Rectal smooth muscle tissue (tissue), 1 donor: ENCODE measurements at regions not wholly inside any gene's neighbourhood (a gene's known extent, or its start where the extent isn't known, plus 50 kb on each side); places are given as distances from the start of the nearest gene placed in this dataset.

ENCODE experiments used
- H3K27ac ChIP-seq: one replicate; pipeline ENCODE4 v1.7.0; 2013; ENCODE audit warnings: low read depth, low read length, inconsistent platforms
- H3K27me3 ChIP-seq: one replicate; pipeline ENCODE4 v1.7.0; 2013; ENCODE audit warnings: low read length; ENCODE audit not compliant: control insufficient read depth, insufficient read depth
- H3K36me3 ChIP-seq: one replicate; pipeline ENCODE4 v1.7.0; 2013; ENCODE audit warnings: low read length; ENCODE audit not compliant: control insufficient read depth, insufficient read depth
- H3K4me1 ChIP-seq: one replicate; pipeline ENCODE4 v1.7.0; 2013; ENCODE audit warnings: low read length; ENCODE audit not compliant: control insufficient read depth, insufficient read depth
- H3K4me3 ChIP-seq: one replicate; pipeline ENCODE4 v1.7.0; 2013; ENCODE audit warnings: low read length
- H3K9ac ChIP-seq: one replicate; pipeline ENCODE4 v1.7.0; 2013; ENCODE audit warnings: low read length

- no peak overlapping the region for H3K27ac ChIP-seq
- H3K4me1 ChIP-seq, result no peaks in the 10 kb centered on the region
- no peak overlapping the region for H3K9ac ChIP-seq
- H3K4me3 ChIP-seq, result no peak overlapping the region
- H3K36me3 ChIP-seq, result no peaks in the 10 kb centered on the region
- no peaks in the 10 kb centered on the region for H3K27me3 ChIP-seq
These were observed 472.8 kb downstream of the CCDC171 start for GRCh38 chr9:16025627-16026026.

GRCh38 chr9:16026886-16027285 is 474.0 kb downstream of the CCDC171 start:
- Histone ChIP-seq H3K36me3 (no peaks in the 10 kb centered on the region), H3K27ac (no peak overlapping the region), H3K4me3 (no peak overlapping the region), H3K4me1 (no peaks in the 10 kb centered on the region), H3K27me3 (no peaks in the 10 kb centered on the region), H3K9ac (no peak overlapping the region)

DNA sequence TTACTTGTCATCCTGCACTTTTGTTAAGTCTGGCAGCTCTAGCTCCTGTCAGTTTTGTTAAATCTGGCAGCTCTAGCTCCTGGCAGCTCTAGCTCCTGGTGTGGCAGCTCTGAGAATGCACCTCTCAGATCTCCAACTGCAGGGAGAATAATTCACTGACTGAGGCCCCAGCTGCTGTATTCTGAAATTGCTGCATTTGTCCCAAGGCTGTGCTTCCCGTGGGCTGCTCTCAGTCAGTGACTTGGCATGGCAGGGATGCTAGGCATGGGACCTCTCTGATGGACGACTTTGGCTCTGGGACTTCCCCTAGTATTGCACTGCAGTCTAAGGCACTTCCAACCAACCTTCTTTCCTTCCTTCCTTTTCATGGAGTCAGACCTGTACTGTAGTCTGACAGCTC is 475.7 kb downstream of the CCDC171 start:
- Histone ChIP-seq H3K4me3 (no peak overlapping the region), H3K9ac (no peak overlapping the region), H3K27ac (no peak overlapping the region), H3K27me3 (no peaks in the 10 kb centered on the region), H3K4me1 (no peaks in the 10 kb centered on the region), H3K36me3 (no peaks in the 10 kb centered on the region)

DNA sequence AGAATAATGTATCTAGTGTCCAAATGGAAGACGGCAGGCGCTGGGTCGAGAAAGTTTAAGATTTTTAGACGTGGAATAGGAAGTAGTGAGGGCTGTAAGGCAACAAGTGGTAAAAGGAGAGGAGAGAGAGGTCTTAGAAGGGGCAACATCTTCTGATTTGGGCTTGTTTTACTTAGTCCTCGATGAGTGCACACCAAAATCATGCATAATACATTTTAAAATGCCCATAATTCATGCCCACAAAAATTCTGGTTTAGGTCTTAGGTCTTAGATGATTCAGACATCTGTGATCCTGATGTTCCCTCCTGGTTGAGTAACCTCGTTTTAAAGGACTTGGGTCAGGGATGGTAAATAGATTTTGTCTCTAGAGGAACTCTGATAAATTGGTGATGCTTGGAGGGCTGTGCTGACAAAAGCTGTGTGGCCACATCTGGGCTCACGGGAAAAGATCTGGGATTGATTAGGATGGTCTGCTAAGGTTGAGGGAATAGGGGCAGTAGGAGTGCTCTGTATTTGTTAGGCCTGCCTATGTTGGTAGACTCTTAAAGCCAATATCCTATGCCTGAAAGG is 476.3 kb downstream of the CCDC171 start:
- H3K9ac ChIP-seq, result no peak overlapping the region
- H3K36me3 ChIP-seq, result no peaks in the 10 kb centered on the region
- no peak overlapping the region for H3K4me3 ChIP-seq
- H3K4me1 ChIP-seq, result no peaks in the 10 kb centered on the region
- H3K27me3 ChIP-seq, result no peaks in the 10 kb centered on the region
- H3K27ac ChIP-seq, result no peak overlapping the region

GRCh38 chr9:16029796-16030363 is 477.0 kb downstream of the CCDC171 start:
- H3K4me3 ChIP-seq, result no peak overlapping the region
- H3K27ac ChIP-seq, result no peak overlapping the region
- H3K4me1 ChIP-seq, result no peaks in the 10 kb centered on the region

DNA sequence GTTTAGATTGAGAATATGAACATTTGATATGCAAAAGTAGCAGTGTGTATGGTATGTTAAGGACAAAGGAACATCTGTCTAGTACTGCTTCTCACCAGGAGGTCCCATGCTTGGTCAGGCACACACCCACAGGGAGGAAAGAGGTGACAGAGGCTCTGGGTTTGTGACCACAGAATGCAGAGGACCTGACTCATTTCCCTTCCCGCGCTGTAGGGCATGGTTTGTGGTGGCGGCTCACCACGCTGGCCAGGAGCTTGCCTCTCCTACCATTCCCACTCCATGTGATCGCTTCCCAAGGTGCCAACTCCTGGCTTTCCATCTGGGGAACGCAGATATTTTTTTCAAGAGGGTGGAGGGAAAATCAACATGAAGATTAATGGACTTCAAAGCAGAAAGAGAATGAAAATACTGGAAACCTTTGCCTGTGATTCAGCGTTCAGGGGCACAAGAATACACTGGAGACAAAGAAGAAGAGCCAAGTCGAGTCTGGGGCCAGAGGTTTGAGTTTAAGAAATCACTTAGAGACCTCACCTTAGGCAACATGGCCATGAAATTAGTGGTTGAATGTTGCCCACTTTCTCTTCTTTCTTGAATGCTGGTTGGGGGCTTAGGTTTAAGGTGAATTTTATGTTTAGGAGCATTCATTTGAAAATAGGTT is 477.8 kb downstream of the CCDC171 start:
- no peak overlapping the region for H3K4me3 ChIP-seq
- H3K9ac ChIP-seq, result no peak overlapping the region
- no peak overlapping the region for H3K27ac ChIP-seq
- no peaks in the 10 kb centered on the region for H3K36me3 ChIP-seq
- no peaks in the 10 kb centered on the region for H3K27me3 ChIP-seq
- no peaks in the 10 kb centered on the region for H3K4me1 ChIP-seq

More at GRCh38 chr9:16029796-16030363, 477.0 kb downstream of the CCDC171 start:
- no peaks in the 10 kb centered on the region for H3K36me3 ChIP-seq
- no peak overlapping the region for H3K9ac ChIP-seq
- H3K27me3 ChIP-seq, result no peaks in the 10 kb centered on the region

DNA sequence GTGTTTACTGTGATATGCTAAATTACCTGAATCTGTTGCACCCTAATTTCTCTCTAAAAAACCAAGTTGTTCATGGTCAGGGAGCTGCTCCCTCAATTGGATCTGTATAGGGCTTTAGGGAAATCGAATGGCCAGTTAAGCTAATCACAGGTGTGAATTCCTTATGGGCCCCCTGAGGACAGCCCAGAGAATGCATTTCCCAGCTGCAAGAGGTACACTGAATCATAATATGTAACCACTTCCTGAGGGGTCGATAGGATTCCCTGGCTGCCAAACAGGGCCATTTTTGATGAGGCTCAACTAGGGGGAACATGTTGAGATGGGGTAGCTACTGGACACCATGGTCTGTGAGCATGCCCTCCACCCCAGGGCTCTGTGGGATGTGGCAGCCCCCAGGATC is 478.6 kb downstream of the CCDC171 start:
- Histone ChIP-seq H3K9ac (no peak overlapping the region), H3K27me3 (no peaks in the 10 kb centered on the region), H3K36me3 (no peaks in the 10 kb centered on the region), H3K27ac (no peak overlapping the region), H3K4me1 (no peaks in the 10 kb centered on the region), H3K4me3 (no peak overlapping the region)

DNA sequence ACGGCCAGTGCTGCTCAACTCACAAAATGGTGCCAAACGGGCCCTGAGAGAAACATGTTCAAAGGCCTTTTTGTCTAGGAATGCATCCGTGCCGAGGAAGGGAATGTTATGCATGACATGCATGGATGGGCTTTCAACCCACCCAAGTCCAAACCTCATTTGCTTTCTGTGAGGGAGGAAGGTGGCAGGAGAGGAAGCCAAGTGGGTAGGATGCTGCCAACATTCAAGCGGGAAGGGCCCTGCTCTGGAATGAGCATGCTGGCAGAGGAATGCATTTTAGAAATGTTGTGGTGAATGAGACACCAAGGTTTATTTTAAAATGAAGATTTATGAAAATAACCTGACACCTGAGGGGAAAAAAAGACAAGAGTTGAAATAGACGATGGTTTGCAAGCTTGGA is 479.1 kb downstream of the CCDC171 start:
- no peaks in the 10 kb centered on the region for H3K36me3 ChIP-seq
- no peak overlapping the region for H3K4me3 ChIP-seq
- no peak overlapping the region for H3K27ac ChIP-seq
- H3K9ac ChIP-seq, result no peak overlapping the region
- no peaks in the 10 kb centered on the region for H3K27me3 ChIP-seq
- no peaks in the 10 kb centered on the region for H3K4me1 ChIP-seq

DNA sequence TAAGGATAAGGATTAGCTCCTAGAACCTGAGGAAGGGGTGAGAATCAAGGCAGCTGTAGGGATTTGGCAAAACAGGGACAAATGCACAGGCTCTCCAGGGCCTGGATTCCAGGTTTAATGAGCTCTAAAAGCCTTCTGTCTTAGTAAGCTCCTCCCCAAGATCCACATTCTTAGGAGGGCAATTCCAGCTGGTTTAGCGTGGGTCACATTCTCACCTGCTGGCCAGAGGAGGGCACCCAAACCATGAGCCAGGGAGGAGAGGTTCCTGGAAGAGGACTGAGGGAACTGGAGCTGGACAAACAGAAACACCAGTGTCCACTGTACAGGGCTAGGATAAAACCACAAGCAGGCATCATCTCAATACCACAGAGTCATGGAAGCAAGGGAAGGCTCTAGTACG is 480.0 kb downstream of the CCDC171 start:
- Histone ChIP-seq H3K36me3 (no peaks in the 10 kb centered on the region), H3K27ac (no peak overlapping the region), H3K9ac (no peak overlapping the region), H3K27me3 (no peaks in the 10 kb centered on the region), H3K4me3 (no peak overlapping the region), H3K4me1 (no peaks in the 10 kb centered on the region)

- Histone ChIP-seq H3K9ac (no peak overlapping the region), H3K27me3 (no peaks in the 10 kb centered on the region), H3K4me3 (no peak overlapping the region), H3K36me3 (no peaks in the 10 kb centered on the region), H3K4me1 (no peaks in the 10 kb centered on the region), H3K27ac (no peak overlapping the region)
These were observed 480.4 kb downstream of the CCDC171 start for GRCh38 chr9:16033253-16033652.

DNA sequence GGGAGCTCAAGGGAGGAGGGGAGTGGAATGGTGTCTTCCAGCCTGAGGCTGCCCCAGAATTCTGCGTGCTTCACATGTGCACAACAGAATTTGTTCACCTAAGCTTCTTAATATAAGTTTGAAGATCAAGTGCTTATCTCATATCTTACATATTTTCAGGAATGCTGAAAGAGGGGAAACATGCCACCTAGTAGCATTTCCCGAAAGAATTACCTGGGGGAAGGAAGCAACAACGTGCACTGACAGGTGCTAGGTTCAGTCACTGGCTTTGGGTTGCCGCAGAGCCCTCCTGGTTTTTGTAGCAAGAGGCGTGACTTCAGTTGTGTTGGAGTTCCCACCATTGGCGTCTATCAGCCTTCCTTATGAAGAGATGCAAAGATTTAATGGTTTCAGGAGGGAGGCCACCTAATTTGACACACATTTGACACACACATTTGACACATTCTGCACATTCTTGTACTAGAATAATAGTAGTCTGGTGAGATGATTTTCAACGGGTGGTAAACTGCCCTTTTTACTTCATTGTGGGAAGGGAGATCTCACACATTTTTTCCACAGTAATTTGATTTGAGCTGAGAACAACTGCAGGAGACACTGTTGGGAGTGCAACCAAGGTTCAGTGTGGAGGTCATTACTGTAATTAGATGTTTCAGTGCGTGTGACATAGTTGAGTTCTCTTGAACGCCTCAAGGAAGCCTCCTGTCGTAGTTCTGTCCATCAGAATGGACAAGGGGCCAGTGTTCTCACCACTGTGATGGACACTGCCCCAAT is 481.3 kb downstream of the CCDC171 start:
- H3K4me3 ChIP-seq, result no peak overlapping the region
- no peak overlapping the region for H3K27ac ChIP-seq
- no peaks in the 10 kb centered on the region for H3K27me3 ChIP-seq
- no peaks in the 10 kb centered on the region for H3K36me3 ChIP-seq
- no peak overlapping the region for H3K9ac ChIP-seq
- H3K4me1 ChIP-seq, result no peaks in the 10 kb centered on the region

DNA sequence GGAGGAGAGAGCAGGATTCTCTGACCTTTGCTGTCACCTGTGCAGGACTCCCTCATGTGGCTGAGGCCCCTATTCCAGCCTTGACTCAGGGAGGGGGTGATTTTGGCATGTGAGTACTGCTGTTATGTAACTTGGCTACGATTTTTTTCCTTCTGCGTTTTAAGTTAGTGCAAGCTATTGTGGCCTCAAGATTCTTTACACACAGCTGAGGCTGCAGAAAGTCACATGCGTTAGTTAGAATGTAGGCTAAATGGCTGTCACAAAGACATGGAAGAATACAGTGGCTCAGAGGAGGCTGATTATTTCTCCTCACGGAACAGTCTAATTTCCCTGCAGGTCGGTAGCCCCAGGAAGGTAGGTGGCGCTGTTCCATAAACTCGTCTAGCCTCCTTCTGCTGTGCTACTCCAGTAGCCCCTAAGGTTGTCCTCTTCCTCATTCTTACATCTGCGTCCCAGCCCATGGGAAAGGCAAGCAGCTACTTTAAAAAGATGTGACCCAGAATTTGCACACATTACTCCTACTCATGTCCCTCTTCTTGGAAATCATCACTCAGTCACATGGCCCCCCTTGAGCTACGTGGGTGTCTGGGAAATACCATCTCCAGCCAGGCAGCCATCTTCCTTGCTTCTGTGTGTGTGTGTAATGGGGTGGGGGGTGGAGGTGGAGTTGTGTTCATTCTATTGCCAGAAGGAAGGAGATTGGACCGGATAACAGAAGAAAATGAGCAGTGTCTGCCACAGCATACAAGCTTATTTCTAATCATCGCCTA is 486.6 kb downstream of the CCDC171 start:
- Histone ChIP-seq H3K4me1 (peaks cover 14% of the 10 kb centered on the region), H3K4me3 (no peak overlapping the region), H3K27me3 (no peaks in the 10 kb centered on the region), H3K36me3 (no peaks in the 10 kb centered on the region), H3K9ac (no peak overlapping the region), H3K27ac (peak overlapping the region; percentile 74)
